BLaER1 (cell line): ENCODE measurements at regions not wholly inside any gene's neighbourhood (a gene's known extent, or its start where the extent isn't known, plus 50 kb on each side); places are given as distances from the start of the nearest gene placed in this dataset.

Experiments
- H3K27ac ChIP-seq: shearing (Covaris generic); formaldehyde crosslinking; 2 replicates; pipeline ENCODE4 v1.8.1; 2022
- H3K27me3 ChIP-seq: shearing (Covaris generic); formaldehyde crosslinking; 2 replicates; pipeline ENCODE4 v1.8.1; 2022
- H3K36me3 ChIP-seq: shearing (Covaris generic); formaldehyde crosslinking; 2 replicates; pipeline ENCODE4 v1.8.1; 2022
- H3K4me1 ChIP-seq: shearing (Covaris generic); formaldehyde crosslinking; 2 replicates; pipeline ENCODE4 v1.8.1; 2022
- H3K4me2 ChIP-seq: shearing (Covaris generic); formaldehyde crosslinking; 2 replicates; pipeline ENCODE4 v1.8.1; 2022
- H3K4me3 ChIP-seq: shearing (Covaris generic); formaldehyde crosslinking; 2 replicates; pipeline ENCODE4 v1.8.1; 2022
- H3K9ac ChIP-seq: shearing (Covaris generic); formaldehyde crosslinking; 2 replicates; pipeline ENCODE4 v1.8.1; 2022
- H3K9me3 ChIP-seq: shearing (Covaris generic); formaldehyde crosslinking; 2 replicates; pipeline ENCODE4 v1.8.1; 2022
- H4K20me1 ChIP-seq: shearing (Covaris generic); formaldehyde crosslinking; 2 replicates; pipeline ENCODE4 v1.8.1; 2022
- Cebpa-rat ChIP-seq: shearing (Covaris generic); IDR thresholded peaks from 2 replicates; pipeline ENCODE4 v1.8.1; 2022

- Histone ChIP-seq H4K20me1 (no peaks in the 10 kb centered on the region), H3K36me3 (no peaks in the 10 kb centered on the region), H3K27ac (no peak overlapping the region), H3K4me1 (peaks cover 30% of the 10 kb centered on the region), H3K9me3 (no peaks in the 10 kb centered on the region), H3K9ac (no peak overlapping the region), H3K4me3 (no peak overlapping the region), H3K27me3 (no peaks in the 10 kb centered on the region), H3K4me2 (no peak overlapping the region)
- TF ChIP-seq Cebpa-rat = no peak
Measured at GRCh38 chr3:194272861-194273742, 78.0 kb downstream of the CPN2 start.

- H3K27me3 ChIP-seq = no peaks in the 10 kb centered on the region
- no peaks in the 10 kb centered on the region for H3K36me3 ChIP-seq
- peaks cover 36% of the 10 kb centered on the region for H3K4me1 ChIP-seq
- H3K9me3 ChIP-seq = no peaks in the 10 kb centered on the region
- H3K4me3 ChIP-seq = no peak overlapping the region
- H3K27ac ChIP-seq = no peak overlapping the region
- no peak for TF ChIP-seq Cebpa-rat
- H4K20me1 ChIP-seq = no peaks in the 10 kb centered on the region
- H3K9ac ChIP-seq = no peak overlapping the region
- H3K4me2 ChIP-seq = no peak overlapping the region
Measured at GRCh38 chr3:194273743-194274310, 77.3 kb downstream of the CPN2 start.

- Histone ChIP-seq H3K9ac (no peak overlapping the region), H3K9me3 (no peaks in the 10 kb centered on the region), H3K27ac (no peak overlapping the region), H3K4me3 (no peak overlapping the region), H3K4me1 (peaks cover 36% of the 10 kb centered on the region), H3K36me3 (no peaks in the 10 kb centered on the region), H3K4me2 (no peak overlapping the region), H3K27me3 (no peaks in the 10 kb centered on the region), H4K20me1 (no peaks in the 10 kb centered on the region)
- no peak for TF ChIP-seq Cebpa-rat
Measured at GRCh38 chr3:194274424-194275085, 76.6 kb downstream of the CPN2 start.

- Histone ChIP-seq H3K4me2 (no peak overlapping the region), H3K4me1 (peaks cover 36% of the 10 kb centered on the region), H3K4me3 (no peak overlapping the region), H3K9me3 (no peaks in the 10 kb centered on the region), H3K9ac (no peak overlapping the region), H3K27me3 (no peaks in the 10 kb centered on the region), H3K36me3 (no peaks in the 10 kb centered on the region), H3K27ac (no peak overlapping the region), H4K20me1 (no peaks in the 10 kb centered on the region)
- TF ChIP-seq Cebpa-rat = no peak
Measured at GRCh38 chr3:194275291-194275690, 75.8 kb downstream of the CPN2 start.

- H4K20me1 ChIP-seq = no peaks in the 10 kb centered on the region
- no peak overlapping the region for H3K4me3 ChIP-seq
- peaks cover 32% of the 10 kb centered on the region for H3K4me1 ChIP-seq
- no peaks in the 10 kb centered on the region for H3K9me3 ChIP-seq
- H3K36me3 ChIP-seq = no peaks in the 10 kb centered on the region
- H3K27me3 ChIP-seq = no peaks in the 10 kb centered on the region
- no peak for TF ChIP-seq Cebpa-rat
- no peak overlapping the region for H3K9ac ChIP-seq
- no peak overlapping the region for H3K27ac ChIP-seq
- H3K4me2 ChIP-seq = no peak overlapping the region
Measured at GRCh38 chr3:194275721-194276120, 75.4 kb downstream of the CPN2 start.

GRCh38 chr3:194276768-194277103 is 74.4 kb downstream of the CPN2 start:
- Histone ChIP-seq H3K4me1 (peaks cover 23% of the 10 kb centered on the region), H3K4me2 (peak overlapping the region; percentile 51; the same call in 1 of the 2 replicates), H3K27ac (no peak overlapping the region)

GRCh38 chr3:194277104-194277785 is 73.9 kb downstream of the CPN2 start:
- Histone ChIP-seq H3K27ac (0 out of 2 replicates have a peak overlapping the region, but pooled peaks have one; percentile 41), H3K4me3 (no peak overlapping the region), H3K4me1 (peaks cover 23% of the 10 kb centered on the region)

More at GRCh38 chr3:194276768-194277103, 74.4 kb downstream of the CPN2 start:
- Histone ChIP-seq H3K9ac (no peak overlapping the region), H3K36me3 (no peaks in the 10 kb centered on the region), H3K9me3 (no peaks in the 10 kb centered on the region), H4K20me1 (no peaks in the 10 kb centered on the region), H3K4me3 (no peak overlapping the region), H3K27me3 (no peaks in the 10 kb centered on the region)
- no peak for TF ChIP-seq Cebpa-rat

GRCh38 chr3:194277786-194278130 is 73.4 kb downstream of the CPN2 start:
- Histone ChIP-seq H3K9ac (no peak overlapping the region; the same call in 1 of the 2 replicates), H4K20me1 (no peaks in the 10 kb centered on the region), H3K4me2 (peak overlapping the region; percentile 51), H3K4me1 (peaks cover 23% of the 10 kb centered on the region), H3K36me3 (no peaks in the 10 kb centered on the region), H3K27me3 (no peaks in the 10 kb centered on the region), H3K4me3 (no peak overlapping the region), H3K27ac (0 out of 2 replicates have a peak overlapping the region, but pooled peaks have one; percentile 41), H3K9me3 (no peaks in the 10 kb centered on the region)
- no peak for TF ChIP-seq Cebpa-rat

More at GRCh38 chr3:194277104-194277785, 73.9 kb downstream of the CPN2 start:
- Histone ChIP-seq H3K4me2 (peak overlapping the region; percentile 51), H3K9ac (peak overlapping the region; percentile 34; the same call in 1 of the 2 replicates), H4K20me1 (no peaks in the 10 kb centered on the region), H3K36me3 (no peaks in the 10 kb centered on the region), H3K9me3 (no peaks in the 10 kb centered on the region), H3K27me3 (no peaks in the 10 kb centered on the region)
- no peak for TF ChIP-seq Cebpa-rat

- Histone ChIP-seq H3K4me2 (peak overlapping the region; percentile 51), H3K9ac (no peak overlapping the region), H3K36me3 (no peaks in the 10 kb centered on the region), H3K4me3 (no peak overlapping the region), H4K20me1 (no peaks in the 10 kb centered on the region), H3K27me3 (no peaks in the 10 kb centered on the region), H3K9me3 (no peaks in the 10 kb centered on the region), H3K27ac (no peak overlapping the region), H3K4me1 (peaks cover 23% of the 10 kb centered on the region)
- TF ChIP-seq Cebpa-rat = no peak
Measured at GRCh38 chr3:194278186-194278845, 72.8 kb downstream of the CPN2 start.
